DMS79 treated with DMSO at 0.1 percent for 48 hours (cell line): ENCODE measurements at regions not wholly inside any gene's neighbourhood (a gene's known extent, or its start where the extent isn't known, plus 50 kb on each side); places are given as distances from the start of the nearest gene placed in this dataset.

ENCODE experiments used
- DNase-seq: peaks from one replicate; lab custom pipeline; 2025; lab: John Stamatoyannopoulos, UW

DNA sequence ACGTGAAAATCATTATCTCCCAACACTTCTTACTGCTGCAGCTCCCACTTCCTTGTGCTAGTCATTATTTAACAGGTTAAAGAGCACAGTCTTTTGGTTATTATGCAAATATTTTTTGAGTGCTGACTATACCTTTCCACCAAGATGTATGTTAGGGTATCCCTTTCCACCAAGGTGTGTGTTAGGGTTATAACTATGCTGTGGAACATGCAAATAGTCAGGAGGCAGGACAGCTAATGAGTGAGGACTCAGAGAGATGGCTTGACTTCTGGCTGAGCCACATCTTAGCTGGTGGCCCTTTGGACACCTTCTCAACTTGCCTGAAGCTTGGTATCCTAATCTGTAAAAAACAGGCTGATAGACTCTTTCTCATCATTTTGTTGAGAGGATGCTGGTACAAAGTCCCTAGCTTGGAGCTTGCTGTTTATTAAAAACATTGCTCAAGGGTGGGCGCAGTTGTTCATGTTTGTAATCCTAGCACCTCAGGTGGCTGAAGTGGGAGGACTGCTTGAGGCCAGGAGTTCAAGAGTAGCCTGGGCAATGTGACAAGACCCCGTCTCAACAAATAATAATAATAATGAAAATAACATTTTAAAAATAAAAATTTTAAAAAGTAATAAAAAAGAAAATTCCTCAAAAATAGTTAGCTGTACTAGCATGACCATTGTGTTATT lies 160.5 kb upstream of the ADAMTS9 start:
- DNase-seq: no peak

DNA sequence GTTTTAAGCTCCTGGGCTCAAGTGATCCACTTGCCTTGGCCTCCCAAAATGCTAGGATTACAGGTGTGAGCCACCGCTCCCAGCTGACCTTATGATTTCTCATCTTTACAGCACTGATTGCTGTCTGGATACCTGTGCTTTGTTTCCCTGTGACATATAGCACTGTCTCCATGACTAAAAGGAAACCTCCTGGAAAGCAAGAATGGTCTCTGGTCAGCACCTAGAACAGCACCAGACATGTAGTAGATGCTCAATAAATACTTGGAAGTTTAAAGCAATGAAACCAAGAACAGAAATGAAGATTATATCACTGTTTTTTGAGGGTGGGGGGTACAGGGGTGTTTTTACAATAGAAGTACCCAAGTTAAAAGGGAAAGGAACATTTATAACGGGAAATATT lies 156.8 kb upstream of the ADAMTS9 start:
- no peak for DNase-seq

DNA sequence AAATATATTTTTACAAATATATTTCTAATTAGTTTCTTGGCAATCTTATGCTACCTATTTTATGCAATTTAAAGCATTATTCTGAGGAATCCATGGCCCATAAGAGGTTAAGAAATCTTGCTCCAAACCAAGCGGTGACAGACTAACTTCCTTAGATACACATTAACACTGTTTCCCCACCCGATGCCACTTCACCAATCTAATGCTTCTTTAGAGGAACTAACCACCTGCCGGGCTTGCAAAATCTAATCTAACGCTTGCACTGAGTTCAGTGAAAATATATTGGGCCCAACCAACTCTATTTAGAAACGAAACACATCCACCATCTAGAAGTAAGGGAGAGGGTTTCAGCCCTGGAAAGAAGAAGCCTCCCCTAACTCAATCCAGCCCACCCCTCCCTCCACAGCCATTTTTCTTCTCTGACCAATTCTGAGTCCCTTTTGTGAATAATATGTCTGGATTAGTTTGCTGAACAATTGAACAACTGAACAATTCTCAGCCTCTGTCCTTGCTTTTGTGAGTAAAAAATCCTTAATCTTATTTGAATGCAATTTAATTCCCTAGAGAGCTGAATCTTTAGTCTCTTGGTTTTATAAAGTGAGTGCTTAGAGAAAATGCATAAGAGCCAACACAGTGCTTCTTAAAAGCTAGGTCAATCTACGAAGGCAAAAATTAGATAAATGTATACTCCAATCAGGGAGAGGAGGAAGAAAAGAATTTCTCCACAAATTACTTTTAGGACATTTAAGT lies 150.4 kb upstream of the ADAMTS9 start:
- no peak for DNase-seq

DNA sequence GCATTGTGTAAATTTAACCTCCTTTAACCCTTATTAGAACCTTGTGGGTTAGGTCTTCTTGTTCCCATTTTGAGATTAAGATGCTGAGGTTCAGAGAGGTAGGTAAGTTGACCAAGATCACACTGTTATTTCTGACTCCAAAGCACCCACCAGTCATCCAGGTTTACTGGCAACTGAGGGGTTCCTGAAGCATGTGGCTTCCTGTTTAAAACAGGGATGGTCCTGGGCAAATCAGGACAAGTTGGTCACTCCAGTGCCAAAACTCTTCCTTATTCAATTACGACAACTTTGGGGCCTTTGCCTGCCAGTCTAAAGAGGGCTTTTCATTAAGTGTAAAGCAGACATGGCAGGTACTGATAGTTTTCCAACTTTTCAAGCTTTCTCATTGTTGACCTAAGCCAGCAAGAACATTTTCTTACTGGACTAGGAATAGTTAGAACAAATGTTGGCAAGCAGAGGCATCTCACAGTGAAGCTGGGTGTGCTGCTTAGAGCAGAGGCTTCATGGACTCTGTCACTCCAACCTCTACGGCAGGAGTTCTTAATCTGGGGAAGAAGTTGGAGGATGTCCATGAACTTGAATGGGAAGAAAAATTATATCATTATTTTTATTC lies 149.4 kb upstream of the ADAMTS9 start:
- DNase-seq: no peak

DNA sequence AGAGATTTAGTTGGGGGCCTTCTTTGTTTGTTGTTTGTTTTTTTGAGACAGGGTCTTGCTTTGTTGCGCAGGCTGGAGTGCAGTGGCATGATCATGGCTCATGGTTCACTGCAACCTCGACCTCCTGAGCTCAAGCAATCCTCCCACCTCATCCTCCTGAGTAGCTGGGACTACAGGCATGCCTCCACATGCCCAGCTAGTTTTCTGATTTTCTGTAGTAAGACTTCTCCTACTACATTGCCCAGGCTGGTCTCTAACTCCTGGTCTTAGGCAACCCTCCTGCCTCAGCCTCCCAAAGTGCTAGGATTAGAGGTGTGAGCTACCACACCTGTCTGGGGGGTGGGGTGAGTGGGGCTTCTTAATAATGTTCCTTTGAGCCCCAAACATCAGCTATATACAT lies 148.3 kb upstream of the ADAMTS9 start:
- DNase-seq: no peak

DNA sequence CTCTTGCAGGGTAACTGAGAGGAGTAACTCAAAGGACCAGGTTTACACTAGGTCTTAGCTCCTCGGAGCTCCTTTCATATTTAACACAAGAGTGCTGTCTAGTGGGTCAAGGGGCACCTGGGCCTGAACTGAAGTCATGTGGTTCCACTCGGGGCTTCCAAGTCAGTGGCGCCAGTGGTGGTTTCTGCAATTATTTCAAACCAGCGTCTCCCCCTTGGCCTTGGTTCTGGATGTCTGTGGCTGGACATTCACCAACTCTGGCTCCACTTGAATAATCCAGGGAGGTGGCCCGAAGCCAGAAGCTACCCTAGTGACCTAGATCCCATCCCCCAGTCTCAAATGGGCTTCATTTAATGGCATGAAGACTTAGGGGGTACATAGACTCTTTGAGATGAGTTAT lies 144.3 kb upstream of the ADAMTS9 start:
- no peak for DNase-seq

DNA sequence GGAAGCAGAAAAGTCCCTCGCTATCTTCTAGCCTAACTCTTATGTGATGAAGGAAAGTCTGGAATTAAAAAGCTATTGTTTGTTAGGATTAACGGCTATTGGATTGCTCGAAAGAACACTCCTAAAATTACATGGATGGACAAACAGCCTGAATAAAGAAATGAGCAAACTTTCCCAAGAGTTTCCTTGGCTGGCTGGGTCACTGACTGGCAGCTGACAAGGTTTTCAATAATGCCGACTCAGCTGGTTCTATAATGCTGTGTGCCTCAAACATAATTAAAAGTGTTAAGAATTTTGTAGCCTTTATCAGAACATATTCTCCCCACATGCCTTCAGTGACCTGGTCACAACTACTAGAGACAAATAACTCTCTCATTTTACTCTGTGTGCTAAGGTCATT lies 142.9 kb upstream of the ADAMTS9 start:
- DNase-seq: no peak

DNA sequence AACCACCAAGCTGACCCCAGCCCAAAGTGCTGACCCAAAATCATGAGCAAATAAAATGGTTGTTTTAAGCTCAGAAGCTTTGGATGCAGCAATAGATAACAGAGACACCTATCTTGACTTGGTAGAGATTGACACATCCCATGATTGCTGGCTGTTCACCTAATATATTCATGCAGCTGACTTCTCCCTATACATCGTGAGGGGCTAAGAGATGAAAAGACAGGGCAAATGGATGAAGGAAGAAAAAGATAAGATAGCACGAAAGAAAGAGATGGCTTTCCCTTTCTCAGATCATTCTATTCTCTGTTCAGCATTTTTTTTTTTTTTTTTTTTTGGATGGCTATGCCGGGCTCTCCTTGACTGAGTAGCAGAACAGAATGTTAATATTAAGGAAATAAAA lies 141.5 kb upstream of the ADAMTS9 start:
- no peak for DNase-seq

DNA sequence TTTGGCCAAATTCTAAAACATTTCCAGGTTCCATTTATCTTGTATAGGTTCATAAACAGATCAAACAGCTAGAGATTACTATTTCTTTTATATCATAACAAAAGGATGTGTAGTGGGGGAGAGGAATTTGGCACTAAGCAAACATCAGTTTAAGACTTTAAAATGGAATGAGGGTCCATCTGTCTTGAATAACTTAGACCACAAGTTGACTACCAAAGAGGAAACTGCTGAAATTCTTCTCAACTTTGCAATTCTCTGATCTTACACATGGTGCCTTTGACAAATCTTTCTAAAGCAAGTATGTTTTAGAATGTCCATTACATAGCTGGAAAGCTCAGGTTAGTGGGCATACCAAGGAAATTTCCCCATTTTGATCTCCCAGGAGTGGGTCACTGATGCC lies 140.5 kb upstream of the ADAMTS9 start:
- no peak for DNase-seq

DNA sequence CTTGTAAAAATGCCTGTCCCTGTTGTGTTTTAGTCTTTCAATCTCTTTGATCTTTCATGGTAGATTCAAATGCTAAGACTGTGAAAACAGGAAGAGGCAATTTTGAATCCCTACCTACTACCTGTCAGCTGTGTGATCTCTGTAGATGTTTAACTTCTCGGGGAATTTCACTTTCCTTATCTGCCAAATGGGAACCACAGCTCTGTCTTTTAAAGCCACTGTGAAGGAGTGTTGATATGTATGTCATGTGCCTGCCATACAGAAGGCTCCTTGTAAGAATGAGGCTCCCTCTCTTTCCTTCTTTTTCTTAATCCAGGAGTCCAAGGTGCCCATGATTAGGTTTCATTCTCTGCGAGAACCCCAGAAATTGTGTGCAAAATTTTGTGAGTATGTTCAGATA lies 139.6 kb upstream of the ADAMTS9 start:
- no peak for DNase-seq

DNA sequence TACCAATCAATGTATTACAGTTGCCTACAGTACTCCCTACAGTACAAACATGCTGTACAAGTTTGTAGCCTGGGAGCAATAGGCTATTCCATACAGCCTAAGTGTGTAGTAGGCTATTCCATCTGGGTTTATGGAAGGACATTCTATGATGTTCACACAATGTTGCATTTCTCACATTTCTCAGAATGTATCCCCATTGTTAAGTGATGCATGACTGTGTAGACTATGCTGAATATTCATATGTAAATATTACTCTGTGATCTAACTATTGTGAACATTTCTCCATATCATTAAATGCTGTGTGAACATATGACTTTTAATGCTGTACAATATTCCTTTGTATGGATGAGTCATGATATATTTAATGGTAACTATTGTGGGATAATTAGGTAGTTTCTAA lies 139.2 kb upstream of the ADAMTS9 start:
- no peak for DNase-seq

DNA sequence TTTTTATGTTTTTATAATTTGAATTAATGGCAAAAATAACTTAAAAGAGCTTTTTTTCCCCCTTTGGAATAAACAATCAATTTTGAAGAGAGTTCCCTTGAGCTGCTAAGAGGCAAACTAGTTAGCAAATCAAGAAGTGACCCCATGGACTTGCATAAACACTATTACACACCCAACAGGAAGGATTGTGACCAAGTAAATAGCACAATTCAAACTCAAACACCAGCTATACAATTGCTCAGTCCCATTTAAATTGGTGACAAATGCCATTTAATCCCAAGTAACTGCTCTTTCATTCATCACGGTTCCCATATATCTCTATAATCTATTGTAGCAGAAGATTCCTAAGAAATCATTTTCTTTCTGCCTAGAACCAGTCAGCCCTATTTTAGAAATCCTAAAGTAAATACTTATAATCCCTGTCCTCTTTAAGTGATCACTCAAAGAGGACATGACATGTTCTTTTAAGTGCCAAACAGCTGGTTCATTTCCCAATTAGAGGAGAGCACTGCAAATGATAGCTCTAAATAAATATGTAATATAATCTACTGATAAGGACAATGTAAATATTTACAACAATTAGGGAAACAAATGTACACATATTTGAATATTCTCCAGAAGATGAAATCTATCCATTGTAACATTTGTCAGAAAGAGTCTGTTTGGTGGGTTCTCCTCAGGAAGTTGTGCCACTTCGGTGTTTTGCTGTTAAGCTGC lies 137.8 kb upstream of the ADAMTS9 start:
- peak; percentile 9 for DNase-seq

DNA sequence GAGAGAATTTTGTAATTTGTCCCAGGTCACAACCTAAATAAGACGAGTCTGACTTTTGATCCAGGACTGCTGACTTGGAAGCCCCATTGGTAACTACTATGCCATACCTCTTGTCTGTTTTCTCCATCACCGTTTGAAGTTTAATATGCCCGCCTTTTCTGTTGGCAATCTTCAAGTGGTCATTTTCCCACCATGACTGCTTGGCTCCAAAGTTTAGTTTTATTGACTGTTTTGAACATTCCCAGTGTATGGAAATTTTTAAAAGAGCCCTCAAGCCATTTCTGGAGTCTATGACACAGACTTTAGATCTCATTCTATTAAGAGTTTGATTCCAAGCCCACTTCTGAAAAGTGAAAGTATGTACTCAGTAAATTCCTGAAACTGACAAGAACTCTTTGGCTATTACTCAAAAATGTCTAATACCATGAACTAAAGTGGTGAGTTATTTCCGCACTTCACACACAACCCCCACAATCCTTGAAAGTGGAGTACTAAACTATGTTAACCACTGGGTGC lies 136.7 kb upstream of the ADAMTS9 start:
- DNase-seq: no peak

DNA sequence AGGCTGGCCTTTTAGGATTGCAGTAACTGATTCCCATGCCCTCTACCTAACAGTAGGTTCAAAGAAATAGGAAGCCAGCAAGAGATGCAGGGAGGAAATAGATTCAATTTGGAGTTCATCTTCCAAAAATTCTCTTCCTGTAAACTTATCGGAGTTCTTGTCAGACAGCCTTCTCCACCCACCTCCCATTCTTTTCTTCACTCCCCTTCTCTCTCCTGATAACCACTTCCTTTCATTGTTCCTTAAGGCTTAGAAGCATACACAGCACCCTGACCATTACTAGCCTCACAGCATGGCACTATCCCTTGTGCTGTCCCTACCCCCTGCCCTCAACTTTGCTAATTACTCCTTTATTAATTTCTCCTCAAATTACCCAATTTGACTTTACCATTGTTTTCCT lies 130.4 kb upstream of the ADAMTS9 start:
- no peak for DNase-seq

DNA sequence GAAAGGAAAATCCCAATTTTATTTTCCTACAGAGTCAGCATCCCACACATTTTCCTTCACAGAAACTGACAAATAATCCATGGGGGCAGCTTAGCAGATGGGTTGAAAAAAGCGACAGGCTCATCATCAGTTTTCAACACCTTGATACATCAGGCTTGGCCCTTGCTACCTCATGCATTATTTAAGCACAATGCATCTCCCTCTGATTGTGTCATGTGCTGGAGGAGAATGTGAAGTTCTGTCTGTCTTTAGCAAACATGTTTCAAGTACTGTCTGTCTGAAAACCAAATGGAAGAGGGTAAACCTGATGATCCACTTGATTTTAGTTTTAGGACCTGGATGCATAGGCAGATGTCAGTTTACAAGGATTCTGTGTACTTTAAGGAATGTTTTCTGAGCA lies 128.6 kb upstream of the ADAMTS9 start:
- no peak for DNase-seq

DNA sequence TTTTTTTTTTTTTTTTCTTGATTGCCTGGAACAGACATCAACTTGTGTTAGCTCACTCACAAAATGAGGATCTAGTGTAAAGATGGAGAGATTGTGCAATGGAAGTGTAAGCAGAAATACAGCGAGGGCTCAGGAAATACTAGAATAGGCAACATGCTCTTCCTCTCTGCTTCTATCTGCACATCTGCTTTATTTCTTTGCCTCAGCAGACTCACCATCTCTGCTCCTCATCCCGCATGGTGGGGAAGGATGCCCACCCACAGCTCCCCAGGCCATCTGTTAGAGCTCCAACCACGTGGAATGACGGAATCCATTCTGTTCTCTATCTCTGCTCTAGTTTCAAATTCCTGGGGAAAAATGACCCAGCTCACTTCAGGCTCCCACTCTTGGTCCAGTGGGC lies 128.0 kb upstream of the ADAMTS9 start:
- no peak for DNase-seq

DNA sequence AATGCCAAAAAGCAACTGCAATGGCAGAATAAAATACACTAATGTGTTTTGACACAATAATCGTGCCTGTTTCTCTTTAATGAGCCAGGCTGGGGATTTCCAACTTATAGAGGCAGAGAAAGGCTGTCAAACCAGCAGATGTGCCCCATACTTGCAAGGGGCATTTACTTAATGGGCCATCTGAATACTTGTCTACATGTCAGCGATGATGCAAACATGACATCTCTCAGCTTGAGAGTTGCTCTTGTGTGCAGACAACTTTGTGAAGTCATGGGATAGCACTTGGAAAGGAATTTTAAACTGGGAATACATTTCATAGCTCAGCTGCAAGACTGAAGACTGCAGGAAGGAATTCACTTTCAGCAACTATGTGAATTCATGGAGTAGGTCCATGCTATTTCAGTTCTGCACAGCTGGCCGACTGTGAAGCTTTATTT lies 127.4 kb upstream of the ADAMTS9 start:
- DNase-seq: no peak

DNA sequence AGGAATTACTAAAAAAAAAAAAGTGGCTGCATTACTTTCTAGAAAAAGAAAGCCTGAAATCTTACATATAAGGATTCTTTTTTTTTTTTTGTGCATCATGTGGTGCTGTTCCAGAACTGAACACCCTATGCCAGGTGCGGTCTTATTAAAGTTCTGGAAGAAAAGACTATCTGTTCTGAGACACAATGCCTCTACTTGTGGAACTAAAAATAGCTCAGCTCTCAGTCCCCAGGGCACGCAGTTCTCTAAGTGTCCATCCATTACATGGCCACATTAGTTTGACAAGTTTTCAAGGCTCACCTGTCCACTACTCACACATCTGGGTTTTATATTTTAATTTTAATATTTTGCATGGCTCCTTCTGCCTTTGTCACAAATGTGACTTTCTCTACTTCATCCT lies 126.6 kb upstream of the ADAMTS9 start:
- DNase-seq: no peak

DNA sequence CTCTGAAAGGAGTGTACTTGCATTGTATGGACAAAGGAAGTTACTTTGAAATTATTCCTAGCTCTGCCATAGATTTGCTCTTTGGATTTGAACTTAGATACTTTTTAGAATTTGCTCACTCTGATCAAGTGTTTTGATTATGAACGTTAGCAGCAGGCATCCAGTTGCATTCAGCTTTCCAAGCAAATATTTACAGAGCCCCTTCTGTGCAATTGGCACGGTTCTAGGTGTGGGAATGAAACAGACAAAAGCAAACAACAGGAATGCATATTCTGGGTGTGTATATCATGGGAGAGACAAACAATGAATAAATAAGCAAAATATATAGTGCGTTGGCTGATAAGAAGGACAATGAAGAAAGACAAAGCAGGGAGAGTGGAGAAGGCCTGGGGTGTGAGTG lies 125.5 kb upstream of the ADAMTS9 start:
- no peak for DNase-seq

DNA sequence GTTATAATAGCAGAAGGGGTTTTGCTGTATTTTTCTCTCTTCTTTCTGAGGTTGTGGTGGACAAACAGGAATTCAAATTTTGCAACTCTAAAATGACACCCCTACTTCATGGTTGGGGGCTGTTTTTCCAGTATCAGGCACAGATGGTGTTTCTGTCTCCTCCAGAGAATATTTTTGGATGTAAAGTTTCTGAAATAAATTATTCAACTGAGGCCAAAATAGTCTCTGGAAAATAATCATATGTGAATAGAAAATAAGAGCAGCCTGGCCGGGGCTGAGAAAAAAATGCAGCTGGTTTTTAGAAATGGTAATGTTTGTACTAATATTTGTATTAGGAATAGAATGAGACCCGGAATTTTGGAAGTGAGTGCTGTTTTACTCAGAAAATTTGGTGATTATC lies 121.3 kb upstream of the ADAMTS9 start:
- DNase-seq: no peak

DNA sequence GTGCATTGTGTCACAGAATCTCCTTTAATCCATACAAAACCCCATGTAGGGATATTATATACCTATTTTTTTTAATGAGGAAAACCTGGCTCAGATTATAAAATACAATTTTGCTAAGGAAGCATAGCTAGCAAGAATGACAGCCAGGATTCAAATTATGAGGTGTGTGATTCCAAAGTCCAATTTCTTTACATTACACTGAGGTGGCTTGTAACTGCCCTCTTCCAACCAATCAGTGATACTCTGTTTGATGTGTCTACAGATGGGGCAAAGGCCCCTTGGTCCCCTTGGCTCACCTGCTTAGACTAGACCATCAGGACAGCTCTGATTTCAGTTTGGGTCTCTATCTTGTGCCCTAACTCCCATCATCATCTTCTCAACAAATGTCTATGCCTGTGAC lies 120.3 kb upstream of the ADAMTS9 start:
- DNase-seq: no peak
